ENCODE measurements at regions not wholly inside any gene's neighbourhood (a gene's known extent, or its start where the extent isn't known, plus 50 kb on each side); places are given as distances from the start of the nearest gene placed in this dataset.
"Not testable (repeated sequence)": the region's sequence is repeated elsewhere in the genome, so short reads cannot be mapped to it uniquely, and the experiment has no call there.

- Histone ChIP-seq H3K4me1 (ENCODE audit: insufficient read depth, low read length, poor library complexity, severe bottlenecking) (no peaks in the 10 kb centered on the region), H3K27me3 (ENCODE audit: insufficient read depth, low read length, poor library complexity, severe bottlenecking) (no peaks in the 10 kb centered on the region), H3F3A (ENCODE audit: low read depth) (no peaks in the 10 kb centered on the region), H4K20me1 (ENCODE audit: insufficient read depth, low read length, poor library complexity, severe bottlenecking) (no peaks in the 10 kb centered on the region), H2AFZ (ENCODE audit: low read length) (no peak overlapping the region), H3K4me3 (ENCODE audit: low read length, poor library complexity, severe bottlenecking) (no peak overlapping the region), H3K9me3 (ENCODE audit: insufficient read depth, low read depth, low read length) (no peaks in the 10 kb centered on the region), H3K9me2 (replicated peaks; ENCODE audit: low read depth, low read length) (no peaks in the 10 kb centered on the region), H3K79me2 (ENCODE audit: insufficient read depth, low read length) (no peaks in the 10 kb centered on the region), H3K36me3 (ENCODE audit: insufficient read depth, low read length) (no peaks in the 10 kb centered on the region), H3K4me2 (ENCODE audit: low read depth, low read length, poor library complexity, severe bottlenecking) (no peak overlapping the region), H3K9ac (ENCODE audit: low read depth, low read length, poor library complexity, severe bottlenecking) (no peak overlapping the region)
- no peak for TF ChIP-seq CTCF (conservative IDR thresholded peaks at IDR 0.05; ENCODE audit: low read length)
- TF ChIP-seq EZH2phosphoT487 (IDR thresholded peaks at IDR 0.05; ENCODE audit: borderline replicate concordance), result no peak
Measured at GRCh38 chr2:16219292-16219975, 279.1 kb downstream of the MYCN start.

DNA sequence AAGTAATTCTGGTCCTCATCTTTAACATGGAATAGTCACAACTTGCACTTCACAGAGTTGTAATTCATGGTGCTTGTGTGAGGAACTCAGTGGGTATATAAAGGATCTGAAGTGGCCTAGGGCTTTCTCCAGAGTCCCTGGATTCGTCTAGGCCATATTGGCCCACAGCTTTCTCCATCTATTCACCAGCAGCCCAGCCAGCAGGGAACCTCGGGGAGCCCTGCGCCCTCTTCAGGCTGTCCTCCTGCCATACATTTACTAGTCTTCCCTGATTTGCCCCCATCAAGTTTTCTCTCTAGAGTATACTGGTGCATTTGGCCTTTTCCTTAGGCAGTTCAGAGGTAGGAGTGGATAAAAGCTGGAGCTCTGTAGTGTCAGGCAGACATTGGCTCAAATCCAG is 278.3 kb downstream of the MYCN start:
- Histone ChIP-seq H3K9ac (ENCODE audit: low read depth, low read length, poor library complexity, severe bottlenecking) (no peak overlapping the region), H3K27me3 (ENCODE audit: insufficient read depth, low read length, poor library complexity, severe bottlenecking) (no peaks in the 10 kb centered on the region), H3K4me1 (ENCODE audit: insufficient read depth, low read length, poor library complexity, severe bottlenecking) (no peaks in the 10 kb centered on the region), H3K4me3 (ENCODE audit: low read length, poor library complexity, severe bottlenecking) (no peak overlapping the region), H2AFZ (ENCODE audit: low read length) (no peak overlapping the region), H3K9me2 (replicated peaks; ENCODE audit: low read depth, low read length) (no peaks in the 10 kb centered on the region), H3F3A (ENCODE audit: low read depth) (no peaks in the 10 kb centered on the region), H4K20me1 (ENCODE audit: insufficient read depth, low read length, poor library complexity, severe bottlenecking) (no peaks in the 10 kb centered on the region), H3K36me3 (ENCODE audit: insufficient read depth, low read length) (no peaks in the 10 kb centered on the region), H3K79me2 (ENCODE audit: insufficient read depth, low read length) (no peaks in the 10 kb centered on the region), H3K9me3 (ENCODE audit: insufficient read depth, low read depth, low read length) (no peaks in the 10 kb centered on the region), H3K4me2 (ENCODE audit: low read depth, low read length, poor library complexity, severe bottlenecking) (no peak overlapping the region)
- peak; percentile 62 for TF ChIP-seq CTCF (conservative IDR thresholded peaks at IDR 0.05; ENCODE audit: low read length)
- TF ChIP-seq EZH2phosphoT487 (IDR thresholded peaks at IDR 0.05; ENCODE audit: borderline replicate concordance), result no peak

DNA sequence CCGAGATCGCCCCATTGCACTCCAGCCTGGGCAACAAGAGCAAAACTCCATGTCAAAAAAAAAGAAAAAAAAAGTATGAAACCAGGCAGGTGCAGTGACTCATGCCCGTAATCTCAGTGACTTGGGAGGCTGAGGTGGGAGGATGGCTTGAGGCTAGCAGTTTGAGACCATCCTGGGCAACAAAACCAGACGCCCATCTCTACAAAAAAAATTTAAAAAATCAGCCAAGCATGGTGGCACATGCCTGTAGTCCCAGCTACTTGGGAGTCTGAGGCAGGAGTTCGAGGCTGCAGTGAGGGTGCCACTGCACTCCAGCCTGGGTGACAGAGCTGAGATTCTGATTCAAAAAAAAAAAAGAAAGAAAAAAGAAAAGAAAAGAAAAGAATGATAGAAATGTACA is 277.8 kb downstream of the MYCN start:
- Histone ChIP-seq H4K20me1 (ENCODE audit: insufficient read depth, low read length, poor library complexity, severe bottlenecking) (no peaks in the 10 kb centered on the region), H3K9me3 (ENCODE audit: insufficient read depth, low read depth, low read length) (no peaks in the 10 kb centered on the region), H3K27me3 (ENCODE audit: insufficient read depth, low read length, poor library complexity, severe bottlenecking) (no peaks in the 10 kb centered on the region), H3K4me1 (ENCODE audit: insufficient read depth, low read length, poor library complexity, severe bottlenecking) (no peaks in the 10 kb centered on the region), H3K4me3 (ENCODE audit: low read length, poor library complexity, severe bottlenecking) (no peak overlapping the region), H3K79me2 (ENCODE audit: insufficient read depth, low read length) (no peaks in the 10 kb centered on the region), H3K36me3 (ENCODE audit: insufficient read depth, low read length) (no peaks in the 10 kb centered on the region), H3F3A (ENCODE audit: low read depth) (no peaks in the 10 kb centered on the region), H3K4me2 (ENCODE audit: low read depth, low read length, poor library complexity, severe bottlenecking) (no peak overlapping the region), H2AFZ (ENCODE audit: low read length) (no peak overlapping the region), H3K9me2 (replicated peaks; ENCODE audit: low read depth, low read length) (no peaks in the 10 kb centered on the region), H3K9ac (ENCODE audit: low read depth, low read length, poor library complexity, severe bottlenecking) (no peak overlapping the region)
- TF ChIP-seq EZH2phosphoT487 (IDR thresholded peaks at IDR 0.05; ENCODE audit: borderline replicate concordance), result no peak
- no peak for TF ChIP-seq CTCF (conservative IDR thresholded peaks at IDR 0.05; ENCODE audit: low read length)

GRCh38 chr2:16217741-16218140 is 277.4 kb downstream of the MYCN start:
- H3K4me2 ChIP-seq (ENCODE audit: low read depth, low read length, poor library complexity, severe bottlenecking); H3K36me3 ChIP-seq (ENCODE audit: insufficient read depth, low read length); H3K9me2 ChIP-seq (replicated peaks; ENCODE audit: low read depth, low read length); H3K27me3 ChIP-seq (ENCODE audit: insufficient read depth, low read length, poor library complexity, severe bottlenecking); H4K20me1 ChIP-seq (ENCODE audit: insufficient read depth, low read length, poor library complexity, severe bottlenecking); H3K9me3 ChIP-seq (ENCODE audit: insufficient read depth, low read depth, low read length); H3K4me1 ChIP-seq (ENCODE audit: insufficient read depth, low read length, poor library complexity, severe bottlenecking); H3K9ac ChIP-seq (ENCODE audit: low read depth, low read length, poor library complexity, severe bottlenecking); H3K4me3 ChIP-seq (ENCODE audit: low read length, poor library complexity, severe bottlenecking); H3K79me2 ChIP-seq (ENCODE audit: insufficient read depth, low read length); H2AFZ ChIP-seq (ENCODE audit: low read length); H3F3A ChIP-seq (ENCODE audit: low read depth): not testable (repeated sequence)
